WTC11 (cell line): ENCODE measurements at regions not wholly inside any gene's neighbourhood (a gene's known extent, or its start where the extent isn't known, plus 50 kb on each side); places are given as distances from the start of the nearest gene placed in this dataset.

Experiments
- ATAC-seq: fragments of 200-7000 bp; cut with Tn5 transposase; 2 replicates; pipeline ENCODE4 v1.10.0; 2021; ENCODE audit warnings: mild to moderate bottlenecking, moderate library complexity
- CTCF ChIA-PET: fragments of 300-600 bp; sonication (Branson Sonifier 250); formaldehyde crosslinking; loops from one replicate; lab custom pipeline; 2021; ENCODE audit warnings: antibody characterized with exemption; lab: Charles Lee
- POLR2A ChIA-PET: fragments of 350-600 bp; sonication (Branson Sonifier 250); formaldehyde crosslinking; loops from one replicate; lab custom pipeline; 2021; ENCODE audit warnings: antibody characterized with exemption; lab: Charles Lee
- DNase-seq: peaks from one replicate; pipeline ENCODE4 v3.0.0; 2021; ENCODE audit warnings: low spot score
- H3K27ac Mint-ChIP-seq: 2 replicates; pipeline ENCODE4 v1.8.0; 2021; ENCODE audit warnings: mixed read lengths
- H3K27me3 Mint-ChIP-seq: 2 replicates; pipeline ENCODE4 v1.8.0; 2021; ENCODE audit warnings: low read depth, mild to moderate bottlenecking, moderate library complexity, mixed read lengths
- H3K36me3 Mint-ChIP-seq: 2 replicates; pipeline ENCODE4 v1.8.0; 2021; ENCODE audit warnings: mixed read lengths
- H3K4me1 Mint-ChIP-seq: 2 replicates; pipeline ENCODE4 v1.8.0; 2022; ENCODE audit warnings: mixed read lengths
- H3K4me3 Mint-ChIP-seq: 2 replicates; pipeline ENCODE4 v1.8.0; 2021; ENCODE audit warnings: mild to moderate bottlenecking, moderate library complexity, mixed read lengths
- H3K9me3 Mint-ChIP-seq: 2 replicates; pipeline ENCODE4 v1.8.0; 2021; ENCODE audit warnings: mixed read lengths
- ATF2 ChIP-seq: sonication (generic); formaldehyde crosslinking; IDR thresholded peaks from 2 replicates; pipeline ENCODE4 v1.8.1; 2022; ENCODE audit warnings: low read depth, missing genetic modification reagents, borderline replicate concordance
- CBFB ChIP-seq: sonication (generic); formaldehyde crosslinking; IDR thresholded peaks from 2 replicates; pipeline ENCODE4 v1.8.1; 2022; ENCODE audit warnings: mild to moderate bottlenecking, low read depth, missing genetic modification reagents
- CREM ChIP-seq: sonication (generic); formaldehyde crosslinking; IDR thresholded peaks from 2 replicates; pipeline ENCODE4 v1.8.1; 2022; ENCODE audit warnings: mild to moderate bottlenecking, missing genetic modification reagents, moderate library complexity
- ESRRA ChIP-seq: sonication (generic); formaldehyde crosslinking; IDR thresholded peaks from 2 replicates; pipeline ENCODE4 v1.8.1; 2022; ENCODE audit warnings: mild to moderate bottlenecking, missing genetic modification reagents, borderline replicate concordance
- JUN ChIP-seq: sonication (generic); formaldehyde crosslinking; IDR thresholded peaks from 2 replicates; pipeline ENCODE4 v1.8.0; 2023; ENCODE audit warnings: mild to moderate bottlenecking, missing genetic modification reagents
- NFYB ChIP-seq: sonication (generic); formaldehyde crosslinking; conservative IDR thresholded peaks from 2 replicates; pipeline ENCODE4 v1.8.0; 2022; ENCODE audit warnings: low read depth, missing genetic modification reagents
- PREB ChIP-seq: sonication (generic); formaldehyde crosslinking; IDR thresholded peaks from 2 replicates; pipeline ENCODE4 v1.8.1; 2022; ENCODE audit warnings: mild to moderate bottlenecking, missing genetic modification reagents, moderate library complexity, borderline replicate concordance
- SMAD3 ChIP-seq: sonication (generic); formaldehyde crosslinking; IDR thresholded peaks from 2 replicates; pipeline ENCODE4 v1.8.0; 2022; ENCODE audit warnings: missing genetic modification reagents, mild to moderate bottlenecking, borderline replicate concordance
- SOX15 ChIP-seq: fragments of 250-450 bp; sonication (Bioruptor Pico); IDR thresholded peaks from 2 replicates; pipeline ENCODE4 v1.9.0; 2021; ENCODE audit warnings: mild to moderate bottlenecking
- TCF7 ChIP-seq: sonication (generic); formaldehyde crosslinking; IDR thresholded peaks from 2 replicates; pipeline ENCODE4 v1.8.0; 2022; ENCODE audit warnings: mild to moderate bottlenecking, low read depth, missing genetic modification reagents, moderate library complexity
- TEAD4 ChIP-seq: sonication (generic); formaldehyde crosslinking; IDR thresholded peaks from 2 replicates; pipeline ENCODE4 v1.8.0; 2022; ENCODE audit warnings: mild to moderate bottlenecking, missing genetic modification reagents
- ZNF232 ChIP-seq: sonication (generic); formaldehyde crosslinking; IDR thresholded peaks from 2 replicates; pipeline ENCODE4 v1.8.0; 2022; ENCODE audit warnings: mild to moderate bottlenecking, missing genetic modification reagents
- ZNF263 ChIP-seq: sonication (generic); formaldehyde crosslinking; IDR thresholded peaks from 2 replicates; pipeline ENCODE4 v1.8.1; 2022; ENCODE audit warnings: low read depth, mild to moderate bottlenecking, moderate library complexity, missing genetic modification reagents
- ZNF671 ChIP-seq: fragments of 250-450 bp; sonication (Bioruptor Pico); IDR thresholded peaks from 2 replicates; pipeline ENCODE4 v1.8.0; 2021; ENCODE audit warnings: mild to moderate bottlenecking
- TF ChIP-seq, protein P1 (sequence below): sonication (generic); formaldehyde crosslinking; IDR thresholded peaks from 2 replicates; pipeline ENCODE4 v1.8.1; 2023; ENCODE audit warnings: mild to moderate bottlenecking, missing genetic modification reagents
- TF ChIP-seq, protein P2 (sequence below): sonication (generic); formaldehyde crosslinking; IDR thresholded peaks from 2 replicates; pipeline ENCODE4 v1.8.0; 2022; ENCODE audit warnings: missing genetic modification reagents
- TF ChIP-seq, protein P3 (sequence below): sonication (generic); formaldehyde crosslinking; conservative IDR thresholded peaks from 2 replicates; pipeline ENCODE4 v1.8.1; 2023; ENCODE audit warnings: mild to moderate bottlenecking, low read depth, missing genetic modification reagents, moderate library complexity
- TF ChIP-seq, protein P4 (sequence below): sonication (generic); formaldehyde crosslinking; IDR thresholded peaks from 2 replicates; pipeline ENCODE4 v1.8.0; 2022; ENCODE audit warnings: mild to moderate bottlenecking, missing genetic modification reagents
- TF ChIP-seq, protein P5 (sequence below): fragments of 250-450 bp; sonication (Bioruptor Pico); IDR thresholded peaks from 2 replicates; pipeline ENCODE4 v1.9.0; 2021; ENCODE audit warnings: mild to moderate bottlenecking

GRCh38 chr2:191593622-191594385 is 84.1 kb upstream of the NABP1 start:
- DNase-seq (no peak), ATAC-seq (no peak)
- H3K4me3 Mint-ChIP-seq: no peak overlapping the region
- no peaks in the 10 kb centered on the region for H3K4me1 Mint-ChIP-seq
- TF ChIP-seq, protein P1, sequence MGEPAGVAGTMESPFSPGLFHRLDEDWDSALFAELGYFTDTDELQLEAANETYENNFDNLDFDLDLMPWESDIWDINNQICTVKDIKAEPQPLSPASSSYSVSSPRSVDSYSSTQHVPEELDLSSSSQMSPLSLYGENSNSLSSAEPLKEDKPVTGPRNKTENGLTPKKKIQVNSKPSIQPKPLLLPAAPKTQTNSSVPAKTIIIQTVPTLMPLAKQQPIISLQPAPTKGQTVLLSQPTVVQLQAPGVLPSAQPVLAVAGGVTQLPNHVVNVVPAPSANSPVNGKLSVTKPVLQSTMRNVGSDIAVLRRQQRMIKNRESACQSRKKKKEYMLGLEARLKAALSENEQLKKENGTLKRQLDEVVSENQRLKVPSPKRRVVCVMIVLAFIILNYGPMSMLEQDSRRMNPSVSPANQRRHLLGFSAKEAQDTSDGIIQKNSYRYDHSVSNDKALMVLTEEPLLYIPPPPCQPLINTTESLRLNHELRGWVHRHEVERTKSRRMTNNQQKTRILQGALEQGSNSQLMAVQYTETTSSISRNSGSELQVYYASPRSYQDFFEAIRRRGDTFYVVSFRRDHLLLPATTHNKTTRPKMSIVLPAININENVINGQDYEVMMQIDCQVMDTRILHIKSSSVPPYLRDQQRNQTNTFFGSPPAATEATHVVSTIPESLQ (CRISPR knock-in tag): no peak
- TF ChIP-seq, protein P2, sequence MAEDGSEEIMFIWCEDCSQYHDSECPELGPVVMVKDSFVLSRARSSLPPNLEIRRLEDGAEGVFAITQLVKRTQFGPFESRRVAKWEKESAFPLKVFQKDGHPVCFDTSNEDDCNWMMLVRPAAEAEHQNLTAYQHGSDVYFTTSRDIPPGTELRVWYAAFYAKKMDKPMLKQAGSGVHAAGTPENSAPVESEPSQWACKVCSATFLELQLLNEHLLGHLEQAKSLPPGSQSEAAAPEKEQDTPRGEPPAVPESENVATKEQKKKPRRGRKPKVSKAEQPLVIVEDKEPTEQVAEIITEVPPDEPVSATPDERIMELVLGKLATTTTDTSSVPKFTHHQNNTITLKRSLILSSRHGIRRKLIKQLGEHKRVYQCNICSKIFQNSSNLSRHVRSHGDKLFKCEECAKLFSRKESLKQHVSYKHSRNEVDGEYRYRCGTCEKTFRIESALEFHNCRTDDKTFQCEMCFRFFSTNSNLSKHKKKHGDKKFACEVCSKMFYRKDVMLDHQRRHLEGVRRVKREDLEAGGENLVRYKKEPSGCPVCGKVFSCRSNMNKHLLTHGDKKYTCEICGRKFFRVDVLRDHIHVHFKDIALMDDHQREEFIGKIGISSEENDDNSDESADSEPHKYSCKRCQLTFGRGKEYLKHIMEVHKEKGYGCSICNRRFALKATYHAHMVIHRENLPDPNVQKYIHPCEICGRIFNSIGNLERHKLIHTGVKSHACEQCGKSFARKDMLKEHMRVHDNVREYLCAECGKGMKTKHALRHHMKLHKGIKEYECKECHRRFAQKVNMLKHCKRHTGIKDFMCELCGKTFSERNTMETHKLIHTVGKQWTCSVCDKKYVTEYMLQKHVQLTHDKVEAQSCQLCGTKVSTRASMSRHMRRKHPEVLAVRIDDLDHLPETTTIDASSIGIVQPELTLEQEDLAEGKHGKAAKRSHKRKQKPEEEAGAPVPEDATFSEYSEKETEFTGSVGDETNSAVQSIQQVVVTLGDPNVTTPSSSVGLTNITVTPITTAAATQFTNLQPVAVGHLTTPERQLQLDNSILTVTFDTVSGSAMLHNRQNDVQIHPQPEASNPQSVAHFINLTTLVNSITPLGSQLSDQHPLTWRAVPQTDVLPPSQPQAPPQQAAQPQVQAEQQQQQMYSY (CRISPR knock-in tag): no peak
- TF ChIP-seq, protein P3, sequence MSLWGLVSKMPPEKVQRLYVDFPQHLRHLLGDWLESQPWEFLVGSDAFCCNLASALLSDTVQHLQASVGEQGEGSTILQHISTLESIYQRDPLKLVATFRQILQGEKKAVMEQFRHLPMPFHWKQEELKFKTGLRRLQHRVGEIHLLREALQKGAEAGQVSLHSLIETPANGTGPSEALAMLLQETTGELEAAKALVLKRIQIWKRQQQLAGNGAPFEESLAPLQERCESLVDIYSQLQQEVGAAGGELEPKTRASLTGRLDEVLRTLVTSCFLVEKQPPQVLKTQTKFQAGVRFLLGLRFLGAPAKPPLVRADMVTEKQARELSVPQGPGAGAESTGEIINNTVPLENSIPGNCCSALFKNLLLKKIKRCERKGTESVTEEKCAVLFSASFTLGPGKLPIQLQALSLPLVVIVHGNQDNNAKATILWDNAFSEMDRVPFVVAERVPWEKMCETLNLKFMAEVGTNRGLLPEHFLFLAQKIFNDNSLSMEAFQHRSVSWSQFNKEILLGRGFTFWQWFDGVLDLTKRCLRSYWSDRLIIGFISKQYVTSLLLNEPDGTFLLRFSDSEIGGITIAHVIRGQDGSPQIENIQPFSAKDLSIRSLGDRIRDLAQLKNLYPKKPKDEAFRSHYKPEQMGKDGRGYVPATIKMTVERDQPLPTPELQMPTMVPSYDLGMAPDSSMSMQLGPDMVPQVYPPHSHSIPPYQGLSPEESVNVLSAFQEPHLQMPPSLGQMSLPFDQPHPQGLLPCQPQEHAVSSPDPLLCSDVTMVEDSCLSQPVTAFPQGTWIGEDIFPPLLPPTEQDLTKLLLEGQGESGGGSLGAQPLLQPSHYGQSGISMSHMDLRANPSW (CRISPR knock-in tag): no peak
- TF ChIP-seq, protein P4, sequence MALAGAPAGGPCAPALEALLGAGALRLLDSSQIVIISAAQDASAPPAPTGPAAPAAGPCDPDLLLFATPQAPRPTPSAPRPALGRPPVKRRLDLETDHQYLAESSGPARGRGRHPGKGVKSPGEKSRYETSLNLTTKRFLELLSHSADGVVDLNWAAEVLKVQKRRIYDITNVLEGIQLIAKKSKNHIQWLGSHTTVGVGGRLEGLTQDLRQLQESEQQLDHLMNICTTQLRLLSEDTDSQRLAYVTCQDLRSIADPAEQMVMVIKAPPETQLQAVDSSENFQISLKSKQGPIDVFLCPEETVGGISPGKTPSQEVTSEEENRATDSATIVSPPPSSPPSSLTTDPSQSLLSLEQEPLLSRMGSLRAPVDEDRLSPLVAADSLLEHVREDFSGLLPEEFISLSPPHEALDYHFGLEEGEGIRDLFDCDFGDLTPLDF (CRISPR knock-in tag): no peak
- TF ChIP-seq ZNF232 (CRISPR knock-in tag): no peak
- TF ChIP-seq TCF7 (CRISPR knock-in tag): no peak
- no peak for TF ChIP-seq SMAD3 (CRISPR knock-in tag)
- TF ChIP-seq ATF2 (CRISPR knock-in tag): no peak
- TF ChIP-seq CBFB (CRISPR knock-in tag): no peak
- no peak for TF ChIP-seq TEAD4 (CRISPR knock-in tag)
- TF ChIP-seq, all 79 proteins: peak for 0
- H3K27me3 Mint-ChIP-seq: no peaks in the 10 kb centered on the region
- no peak overlapping the region for H3K27ac Mint-ChIP-seq
- ChIA-PET CTCF (no interaction called here), POLR2A (no interaction called here)
- no peaks in the 10 kb centered on the region for H3K9me3 Mint-ChIP-seq
- no peaks in the 10 kb centered on the region for H3K36me3 Mint-ChIP-seq

- DNase-seq (no peak), ATAC-seq (no peak)
- H3K4me3 Mint-ChIP-seq: no peak overlapping the region
- POLR2A ChIA-PET: no interaction called here
- H3K36me3 Mint-ChIP-seq: no peaks in the 10 kb centered on the region
- no peaks in the 10 kb centered on the region for H3K9me3 Mint-ChIP-seq
- H3K4me1 Mint-ChIP-seq: no peaks in the 10 kb centered on the region
- CTCF ChIA-PET: no interaction called here
- no peak overlapping the region for H3K27ac Mint-ChIP-seq
- no peaks in the 10 kb centered on the region for H3K27me3 Mint-ChIP-seq
- TF ChIP-seq JUN (CRISPR knock-in tag): no peak
- no peak for TF ChIP-seq SOX15 (CRISPR knock-in tag)
- TF ChIP-seq ZNF671 (CRISPR knock-in tag): no peak
- no peak for TF ChIP-seq ESRRA
- TF ChIP-seq NFYB (CRISPR knock-in tag): no peak
- TF ChIP-seq PREB (CRISPR knock-in tag): no peak
- TF ChIP-seq ZNF263 (CRISPR knock-in tag): no peak
- no peak for TF ChIP-seq CREM (CRISPR knock-in tag)
- TF ChIP-seq, protein P5, sequence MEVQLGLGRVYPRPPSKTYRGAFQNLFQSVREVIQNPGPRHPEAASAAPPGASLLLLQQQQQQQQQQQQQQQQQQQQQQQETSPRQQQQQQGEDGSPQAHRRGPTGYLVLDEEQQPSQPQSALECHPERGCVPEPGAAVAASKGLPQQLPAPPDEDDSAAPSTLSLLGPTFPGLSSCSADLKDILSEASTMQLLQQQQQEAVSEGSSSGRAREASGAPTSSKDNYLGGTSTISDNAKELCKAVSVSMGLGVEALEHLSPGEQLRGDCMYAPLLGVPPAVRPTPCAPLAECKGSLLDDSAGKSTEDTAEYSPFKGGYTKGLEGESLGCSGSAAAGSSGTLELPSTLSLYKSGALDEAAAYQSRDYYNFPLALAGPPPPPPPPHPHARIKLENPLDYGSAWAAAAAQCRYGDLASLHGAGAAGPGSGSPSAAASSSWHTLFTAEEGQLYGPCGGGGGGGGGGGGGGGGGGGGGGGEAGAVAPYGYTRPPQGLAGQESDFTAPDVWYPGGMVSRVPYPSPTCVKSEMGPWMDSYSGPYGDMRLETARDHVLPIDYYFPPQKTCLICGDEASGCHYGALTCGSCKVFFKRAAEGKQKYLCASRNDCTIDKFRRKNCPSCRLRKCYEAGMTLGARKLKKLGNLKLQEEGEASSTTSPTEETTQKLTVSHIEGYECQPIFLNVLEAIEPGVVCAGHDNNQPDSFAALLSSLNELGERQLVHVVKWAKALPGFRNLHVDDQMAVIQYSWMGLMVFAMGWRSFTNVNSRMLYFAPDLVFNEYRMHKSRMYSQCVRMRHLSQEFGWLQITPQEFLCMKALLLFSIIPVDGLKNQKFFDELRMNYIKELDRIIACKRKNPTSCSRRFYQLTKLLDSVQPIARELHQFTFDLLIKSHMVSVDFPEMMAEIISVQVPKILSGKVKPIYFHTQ: no peak
Observed at GRCh38 chr2:191597186-191597751, 80.7 kb upstream of the NABP1 start.
